ENCODE measurements at regions not wholly inside any gene's neighbourhood (a gene's known extent, or its start where the extent isn't known, plus 50 kb on each side); places are given as distances from the start of the nearest gene placed in this dataset.
A peak's percentile ranks its signal among the peaks of the same experiment; 100 is the strongest.

- peak overlapping the region; percentile 5 to 39 for H3K4me3 ChIP-seq
- TF ChIP-seq, protein P1, sequence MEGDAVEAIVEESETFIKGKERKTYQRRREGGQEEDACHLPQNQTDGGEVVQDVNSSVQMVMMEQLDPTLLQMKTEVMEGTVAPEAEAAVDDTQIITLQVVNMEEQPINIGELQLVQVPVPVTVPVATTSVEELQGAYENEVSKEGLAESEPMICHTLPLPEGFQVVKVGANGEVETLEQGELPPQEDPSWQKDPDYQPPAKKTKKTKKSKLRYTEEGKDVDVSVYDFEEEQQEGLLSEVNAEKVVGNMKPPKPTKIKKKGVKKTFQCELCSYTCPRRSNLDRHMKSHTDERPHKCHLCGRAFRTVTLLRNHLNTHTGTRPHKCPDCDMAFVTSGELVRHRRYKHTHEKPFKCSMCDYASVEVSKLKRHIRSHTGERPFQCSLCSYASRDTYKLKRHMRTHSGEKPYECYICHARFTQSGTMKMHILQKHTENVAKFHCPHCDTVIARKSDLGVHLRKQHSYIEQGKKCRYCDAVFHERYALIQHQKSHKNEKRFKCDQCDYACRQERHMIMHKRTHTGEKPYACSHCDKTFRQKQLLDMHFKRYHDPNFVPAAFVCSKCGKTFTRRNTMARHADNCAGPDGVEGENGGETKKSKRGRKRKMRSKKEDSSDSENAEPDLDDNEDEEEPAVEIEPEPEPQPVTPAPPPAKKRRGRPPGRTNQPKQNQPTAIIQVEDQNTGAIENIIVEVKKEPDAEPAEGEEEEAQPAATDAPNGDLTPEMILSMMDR (IDR thresholded peaks at IDR 0.05) = no peak
- H3K4me1 ChIP-seq = peaks cover 6 to 28% of the 10 kb centered on the region in 2 donors
- DNase-seq (peak in 1 of 4 donors; percentile 77), ATAC-seq (peak; percentile 28)
- H3K27me3 ChIP-seq = peaks cover 0 to 6% of the 10 kb centered on the region in 2 donors
- H3K36me3 ChIP-seq = no peaks in the 10 kb centered on the region
- H3K9me3 ChIP-seq = no peaks in the 10 kb centered on the region
- intact Hi-C loops (cut with DNase I) = no loop called here
- peak overlapping the region; percentile 78 to 83 for H3K27ac ChIP-seq
These were observed 244.2 kb downstream of the AUH start for GRCh38 chr9:91117474-91117891.

GRCh38 chr9:91117959-91118703 is 243.6 kb downstream of the AUH start:
- peaks cover 0 to 6% of the 10 kb centered on the region in 2 donors for H3K27me3 ChIP-seq

GRCh38 chr9:91118704-91119025 is 243.1 kb downstream of the AUH start:
- H3K9me3 ChIP-seq = no peaks in the 10 kb centered on the region
- H3K27ac ChIP-seq = peak overlapping the region; percentile 78 to 83
- H3K36me3 ChIP-seq = no peaks in the 10 kb centered on the region
- H3K4me3 ChIP-seq = peak overlapping the region in 1 of 2 donors; percentile 39
- ATAC-seq = no peak
- intact Hi-C loops (cut with DNase I) = no loop called here
- H3K4me1 ChIP-seq = peaks cover 6 to 28% of the 10 kb centered on the region in 2 donors
- TF ChIP-seq, protein P1 (IDR thresholded peaks at IDR 0.05) = no peak
- DNase-seq = no peak
- peaks cover 0 to 6% of the 10 kb centered on the region in 2 donors for H3K27me3 ChIP-seq

More at GRCh38 chr9:91117959-91118703, 243.6 kb downstream of the AUH start:
- Histone ChIP-seq H3K4me3 (peak overlapping the region; percentile 5 to 39), H3K36me3 (no peaks in the 10 kb centered on the region), H3K4me1 (peaks cover 6 to 28% of the 10 kb centered on the region in 2 donors), H3K27ac (peak overlapping the region; percentile 78 to 83), H3K9me3 (no peaks in the 10 kb centered on the region)
- DNase-seq (peak; percentile 79 to 99 (median 94)), ATAC-seq (peak; percentile 96)
- TF ChIP-seq, protein P1 (IDR thresholded peaks at IDR 0.05) = no peak
- intact Hi-C loops (cut with DNase I) = no loop called here

DNA sequence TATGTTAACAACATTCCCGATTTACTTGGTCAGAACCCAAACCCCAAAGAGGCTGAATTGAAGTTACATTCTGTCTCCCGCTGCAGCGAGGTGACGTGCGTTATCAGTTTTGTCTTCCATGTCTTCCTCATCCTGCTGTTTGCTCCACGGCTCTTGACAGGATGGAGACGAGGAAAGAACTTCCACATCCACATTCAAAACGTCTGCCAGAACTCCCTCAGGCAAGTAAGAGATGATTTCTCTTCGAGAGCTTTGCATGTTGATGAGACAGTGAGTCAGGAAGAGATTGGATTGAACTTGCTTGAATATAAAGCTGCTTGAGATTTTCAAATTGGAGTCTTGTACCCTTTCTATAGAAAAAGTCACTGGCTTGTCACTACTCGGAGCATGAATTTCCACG is 242.6 kb downstream of the AUH start:
- peaks cover 0 to 6% of the 10 kb centered on the region in 2 donors for H3K27me3 ChIP-seq
- ATAC-seq (no peak), DNase-seq (no peak)
- peak overlapping the region in 1 of 2 donors; percentile 39 for H3K4me3 ChIP-seq
- H3K9me3 ChIP-seq = no peaks in the 10 kb centered on the region
- no peaks in the 10 kb centered on the region for H3K36me3 ChIP-seq
- H3K27ac ChIP-seq = peak overlapping the region; percentile 78 to 83
- TF ChIP-seq, protein P1 (IDR thresholded peaks at IDR 0.05) = no peak
- intact Hi-C loops (cut with DNase I) = no loop called here
- peaks cover 6 to 28% of the 10 kb centered on the region in 2 donors for H3K4me1 ChIP-seq

GRCh38 chr9:91119679-91120078 is 242.0 kb downstream of the AUH start:
- TF ChIP-seq, protein P1 (IDR thresholded peaks at IDR 0.05) = no peak
- Histone ChIP-seq H3K27ac (peak overlapping the region in 1 of 2 donors; percentile 83), H3K27me3 (peaks cover 0 to 6% of the 10 kb centered on the region in 2 donors), H3K4me3 (no peak overlapping the region), H3K9me3 (no peaks in the 10 kb centered on the region), H3K4me1 (peaks cover 6 to 28% of the 10 kb centered on the region in 2 donors), H3K36me3 (no peaks in the 10 kb centered on the region)
- DNase-seq (no peak), ATAC-seq (no peak)
- intact Hi-C loops (cut with DNase I) = no loop called here
